Hematopoietic multipotent progenitor cell treated with erythropoietin and hydrocortisone succinate and interleukin-3 and kit ligand, for 4 days (in vitro differentiated cells): ENCODE measurements at regions not wholly inside any gene's neighbourhood (a gene's known extent, or its start where the extent isn't known, plus 50 kb on each side); places are given as distances from the start of the nearest gene placed in this dataset.
"Not testable (repeated sequence)": the region's sequence is repeated elsewhere in the genome, so short reads cannot be mapped to it uniquely, and the experiment has no call there.

Experiments
- DNase-seq: peaks from one replicate; pipeline ENCODE4 v3.0.0-alpha.2; 2015

GRCh38 chr5:72692651-72693442 lies 123.6 kb upstream of the TNPO1 start:
- no peak for DNase-seq

GRCh38 chr5:72692231-72692637 lies 124.2 kb upstream of the TNPO1 start:
- DNase-seq, result no peak

- DNase-seq, result no peak
These were observed 124.7 kb upstream of the TNPO1 start for GRCh38 chr5:72691751-72692150.

GRCh38 chr5:72688916-72689315 lies 127.5 kb upstream of the TNPO1 start:
- DNase-seq, result no peak

- DNase-seq, result no peak
These were observed 129.2 kb upstream of the TNPO1 start for GRCh38 chr5:72687288-72687687.

- no peak for DNase-seq
These were observed 133.9 kb upstream of the TNPO1 start for GRCh38 chr5:72682561-72682960.

- no peak for DNase-seq
These were observed 134.7 kb upstream of the TNPO1 start for GRCh38 chr5:72681781-72682180.

GRCh38 chr5:72677447-72677846 lies 139.0 kb upstream of the TNPO1 start:
- DNase-seq, result no peak

GRCh38 chr5:72676831-72677230 lies 139.6 kb upstream of the TNPO1 start:
- not testable (repeated sequence) for DNase-seq

- no peak for DNase-seq
These were observed 142.8 kb upstream of the TNPO1 start for GRCh38 chr5:72673623-72674022.

GRCh38 chr5:72673180-72673579 lies 143.3 kb upstream of the TNPO1 start:
- DNase-seq, result no peak

- DNase-seq, result no peak
These were observed 148.8 kb upstream of the TNPO1 start for GRCh38 chr5:72667708-72668107.

- no peak for DNase-seq
These were observed 153.5 kb upstream of the TNPO1 start for GRCh38 chr5:72662936-72663335.

- DNase-seq, result no peak
These were observed 154.2 kb upstream of the TNPO1 start for GRCh38 chr5:72662305-72662704.

GRCh38 chr5:72661405-72661804 lies 154.2 kb upstream of the ZNF366 start:
- DNase-seq, result no peak

- DNase-seq, result no peak
These were observed 152.5 kb upstream of the ZNF366 start for GRCh38 chr5:72659726-72660125.

GRCh38 chr5:72658761-72659540 lies 151.7 kb upstream of the ZNF366 start:
- DNase-seq, result no peak

GRCh38 chr5:72658161-72658560 lies 151.0 kb upstream of the ZNF366 start:
- no peak for DNase-seq

GRCh38 chr5:72656756-72657513 lies 149.7 kb upstream of the ZNF366 start:
- DNase-seq, result no peak

- no peak for DNase-seq
These were observed 149.1 kb upstream of the ZNF366 start for GRCh38 chr5:72656331-72656730.

- DNase-seq, result no peak
These were observed 147.0 kb upstream of the ZNF366 start for GRCh38 chr5:72654231-72654630.

GRCh38 chr5:72653586-72653985 lies 146.4 kb upstream of the ZNF366 start:
- DNase-seq, result no peak

- DNase-seq, result no peak
These were observed 144.6 kb upstream of the ZNF366 start for GRCh38 chr5:72651779-72652178.

GRCh38 chr5:72651109-72651508 lies 143.9 kb upstream of the ZNF366 start:
- no peak for DNase-seq
